ENCODE measurements at regions not wholly inside any gene's neighbourhood (a gene's known extent, or its start where the extent isn't known, plus 50 kb on each side); places are given as distances from the start of the nearest gene placed in this dataset.
"Not testable (repeated sequence)": the region's sequence is repeated elsewhere in the genome, so short reads cannot be mapped to it uniquely, and the experiment has no call there.

DNA sequence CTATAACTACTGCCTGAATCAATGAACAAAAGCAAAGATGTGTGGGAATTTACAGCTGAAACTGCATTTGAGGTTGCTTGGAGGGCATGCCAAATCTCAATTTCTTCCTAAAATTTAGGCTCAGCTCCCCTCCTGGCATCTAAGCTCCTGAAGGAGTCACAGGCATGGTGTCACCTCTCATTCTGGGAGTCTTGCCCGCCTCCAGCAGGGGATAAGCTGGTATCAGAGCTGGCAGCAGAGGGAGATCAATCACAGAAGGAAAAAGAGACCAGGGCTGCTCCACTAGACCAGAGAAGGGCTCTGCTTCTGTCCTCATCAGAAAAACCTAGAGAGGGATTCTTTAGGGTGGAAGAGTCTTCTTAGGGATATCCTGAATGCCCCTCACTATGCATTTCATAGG, 150.4 kb upstream of the SLC6A11 start:
- no peak for DNase-seq (ENCODE audit: low spot score)

DNA sequence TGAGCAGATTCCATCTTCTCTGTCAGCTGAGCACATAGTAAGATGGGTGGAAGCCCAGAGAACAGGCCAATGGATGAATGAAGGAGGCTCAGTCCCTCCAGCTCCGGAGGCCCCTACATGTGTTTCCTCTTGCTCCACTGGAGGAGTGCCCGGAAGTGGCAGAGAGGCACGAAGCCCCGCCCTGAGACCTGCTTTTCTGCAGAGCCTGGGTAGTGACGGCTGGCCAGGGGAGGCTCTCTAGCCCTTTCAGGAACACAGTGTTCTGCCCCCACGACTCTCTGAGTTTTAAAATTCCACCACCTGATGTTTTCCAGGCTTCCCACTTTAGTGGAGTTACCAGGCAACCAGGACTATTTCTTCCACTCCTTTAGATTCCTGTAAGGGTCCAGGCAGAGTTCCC, 149.4 kb upstream of the SLC6A11 start:
- DNase-seq (ENCODE audit: low spot score), result no peak

DNA sequence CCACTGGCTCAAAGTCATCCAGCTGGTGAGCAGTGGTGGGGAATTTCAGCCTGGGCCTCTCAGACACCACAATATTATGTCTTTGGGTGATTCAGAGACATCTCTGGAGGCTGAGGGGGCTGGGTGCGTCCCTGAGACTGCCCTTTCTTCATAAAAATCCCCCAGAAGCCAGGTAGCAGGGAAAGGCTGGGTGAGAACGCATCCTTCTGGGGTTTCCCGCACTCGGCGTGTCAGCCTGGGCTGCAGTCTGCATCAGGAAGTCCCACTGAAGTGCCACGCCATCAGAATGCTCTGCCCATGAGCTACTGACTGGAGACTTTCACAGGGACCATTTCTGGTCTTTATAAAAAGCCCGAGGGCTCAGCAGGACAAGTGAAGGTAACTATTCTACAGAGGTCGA, 148.8 kb upstream of the SLC6A11 start:
- no peak for DNase-seq (ENCODE audit: low spot score)

DNA sequence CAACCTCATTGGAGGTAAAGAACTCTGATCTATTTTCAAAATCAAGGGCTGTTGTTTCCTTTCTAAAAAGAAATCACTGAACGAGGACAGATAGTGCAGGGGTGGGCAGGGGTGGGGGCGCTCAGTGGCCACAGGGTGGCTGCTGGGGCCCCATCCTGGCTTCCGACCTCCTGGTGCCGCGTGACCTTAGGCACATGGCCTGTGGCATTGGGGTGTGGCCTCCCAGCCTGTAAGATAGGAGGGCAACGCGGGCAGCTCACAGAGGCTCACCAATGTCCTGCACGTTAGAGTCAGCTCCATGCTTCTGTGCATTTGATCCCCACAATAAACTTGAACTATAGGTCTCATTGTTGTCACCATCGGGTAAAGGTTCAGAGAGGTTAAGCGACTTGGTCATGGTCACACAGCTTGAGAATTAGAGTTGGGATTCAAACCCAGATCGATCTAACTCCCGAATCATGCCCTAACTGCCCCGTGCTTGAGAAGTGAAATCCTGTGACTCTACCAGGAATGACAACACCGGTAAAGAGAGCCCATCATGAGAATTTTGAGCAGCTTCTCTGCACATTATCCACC, 148.0 kb upstream of the SLC6A11 start:
- DNase-seq (ENCODE audit: low spot score), result no peak

DNA sequence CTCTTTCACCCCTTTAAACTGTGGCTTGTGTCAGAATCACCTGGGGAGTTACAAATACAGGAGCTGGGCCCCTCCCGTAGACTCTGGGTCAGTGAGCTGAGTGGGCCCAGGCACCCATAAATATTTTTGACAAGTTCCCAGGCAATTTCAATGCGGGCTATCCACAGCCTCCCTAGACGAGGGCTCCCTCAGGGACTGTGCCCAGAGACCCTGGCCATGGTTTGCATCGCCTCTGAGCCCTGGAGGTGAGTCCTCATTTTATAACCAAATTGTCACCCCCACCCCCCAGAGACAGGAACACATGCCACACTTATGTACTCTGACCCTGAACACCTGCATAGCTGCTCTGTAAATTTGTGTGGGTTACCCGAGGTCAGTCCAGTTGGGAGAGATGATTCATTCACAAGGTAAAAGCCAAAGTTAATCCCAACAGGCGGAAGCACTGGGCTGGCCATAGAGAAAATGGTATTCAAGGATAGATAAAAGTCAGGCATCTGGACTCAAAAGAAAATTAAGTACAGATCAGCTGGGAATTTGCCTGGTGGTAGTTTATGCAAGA, 146.5 kb upstream of the SLC6A11 start:
- DNase-seq (ENCODE audit: low spot score), result no peak

DNA sequence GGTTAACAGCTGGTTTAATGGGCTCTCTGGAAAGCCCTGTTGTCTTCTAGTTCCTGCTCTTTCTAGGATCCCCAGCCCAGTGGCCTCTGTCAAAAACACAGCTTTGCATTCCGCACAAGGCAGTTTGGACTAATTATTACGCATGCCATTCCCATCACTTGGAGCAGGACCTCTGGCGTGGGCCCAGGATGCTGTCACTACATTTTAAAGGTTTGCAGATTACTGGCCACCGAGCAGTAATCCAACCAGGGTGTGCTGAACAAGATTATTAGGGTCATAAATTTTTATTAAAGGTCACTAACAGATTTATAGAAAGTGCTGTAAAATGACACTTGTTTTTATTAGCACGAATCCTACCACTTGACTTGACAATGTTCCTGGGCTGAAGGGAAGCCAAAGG, 143.6 kb upstream of the SLC6A11 start:
- no peak for DNase-seq (ENCODE audit: low spot score)

DNA sequence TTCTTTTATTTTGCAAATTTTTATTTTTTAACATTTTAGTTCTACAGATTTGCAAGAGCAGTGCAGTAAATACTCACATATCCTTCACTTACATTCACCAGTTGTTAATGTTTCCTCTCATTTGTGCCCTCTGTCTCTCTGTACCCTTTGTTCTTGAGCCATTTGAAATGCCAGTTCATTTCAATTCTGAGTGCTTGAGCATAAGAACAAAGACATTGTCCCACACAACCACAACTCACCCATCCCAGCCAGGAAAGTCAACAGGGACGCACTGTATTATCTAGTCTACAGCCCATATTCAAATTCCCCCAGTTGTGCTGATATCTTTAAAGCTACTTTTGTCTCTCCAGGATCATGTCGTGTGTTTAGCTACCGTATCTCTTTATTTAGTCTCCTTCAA, 141.4 kb upstream of the SLC6A11 start:
- no peak for DNase-seq (ENCODE audit: low spot score)

DNA sequence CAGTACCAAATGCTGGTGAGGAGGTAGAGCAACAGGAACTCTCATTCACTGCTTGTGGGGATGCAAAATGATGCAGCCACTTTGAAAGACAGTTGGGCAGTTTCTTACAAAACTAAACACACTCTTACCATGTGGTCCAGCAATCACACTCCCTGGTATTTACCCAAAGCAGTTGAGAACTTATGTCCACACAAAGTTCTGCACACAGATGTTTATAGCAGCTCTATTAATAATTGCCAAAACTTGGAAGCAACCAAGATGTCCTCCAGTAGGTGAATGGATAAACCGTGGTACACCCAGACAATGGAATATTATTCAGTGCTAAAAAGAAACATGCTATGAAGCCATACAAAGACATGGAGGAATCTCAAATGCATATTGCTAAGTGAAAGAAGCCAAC, 139.1 kb upstream of the SLC6A11 start:
- DNase-seq (ENCODE audit: low spot score), result no peak

DNA sequence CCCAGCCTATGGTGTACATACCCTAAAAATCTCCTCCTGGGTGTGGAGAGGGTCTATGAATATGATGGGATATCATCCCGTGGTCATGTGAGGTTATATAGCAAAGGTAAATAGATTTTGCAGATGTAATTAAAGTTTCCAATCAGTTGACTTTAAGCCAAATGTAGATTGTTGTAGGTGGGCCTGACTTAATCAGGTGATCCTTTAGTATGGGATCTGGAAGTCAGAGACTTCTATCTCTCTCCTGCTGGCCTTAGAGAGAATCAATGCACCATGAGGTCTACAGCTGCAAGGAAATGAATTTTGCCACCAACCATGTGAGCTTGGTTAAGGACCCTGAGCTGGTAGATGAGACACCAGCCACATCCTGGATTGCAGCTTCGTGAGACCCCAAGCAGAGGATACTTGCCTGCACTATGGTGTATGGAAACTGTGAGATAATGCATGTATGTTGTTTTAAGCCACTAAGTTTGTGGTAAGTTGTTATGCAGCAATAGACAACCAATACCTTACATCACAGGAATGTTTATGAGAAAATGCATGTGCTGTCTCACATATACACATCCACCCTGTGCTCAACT, 137.1 kb upstream of the SLC6A11 start:
- DNase-seq (ENCODE audit: low spot score), result no peak

DNA sequence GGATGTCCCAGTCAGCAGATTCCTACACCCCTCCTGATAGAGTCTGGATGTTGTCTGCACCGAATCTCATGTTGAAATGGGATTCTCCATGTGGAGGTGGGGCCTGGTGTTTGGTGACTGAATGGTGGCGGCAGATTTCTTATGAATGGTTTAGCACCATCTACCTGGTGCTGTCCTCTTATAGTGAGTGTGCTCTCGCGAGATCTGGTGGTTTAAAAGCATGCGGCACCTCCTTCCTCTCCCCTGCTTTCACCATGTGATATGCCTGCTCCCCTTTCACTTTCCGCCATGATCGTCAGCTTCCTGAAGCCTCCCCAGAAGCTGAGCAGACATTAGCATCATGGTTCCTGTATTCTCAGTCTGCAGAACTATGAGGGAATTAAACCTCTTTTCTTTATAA, 135.2 kb upstream of the SLC6A11 start:
- no peak for DNase-seq (ENCODE audit: low spot score)

DNA sequence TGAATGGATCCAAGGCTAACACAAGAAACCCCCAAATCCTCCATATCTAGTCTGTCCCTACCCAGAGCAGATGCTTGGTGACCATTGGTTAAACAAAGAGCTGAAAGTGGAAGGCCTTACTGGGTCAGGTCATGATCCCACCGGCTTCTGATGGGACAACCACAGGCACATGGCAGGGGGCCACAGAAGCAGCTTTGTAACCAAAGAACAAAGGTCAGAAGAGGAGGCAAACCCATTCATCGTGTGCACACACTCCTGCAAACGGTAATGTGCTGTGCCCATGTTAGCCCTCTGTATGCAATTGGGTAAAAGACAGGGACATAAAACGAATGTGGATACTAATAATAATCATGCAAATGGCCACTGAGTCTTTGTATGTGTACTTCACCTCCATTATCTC, 133.3 kb upstream of the SLC6A11 start:
- no peak for DNase-seq (ENCODE audit: low spot score)

DNA sequence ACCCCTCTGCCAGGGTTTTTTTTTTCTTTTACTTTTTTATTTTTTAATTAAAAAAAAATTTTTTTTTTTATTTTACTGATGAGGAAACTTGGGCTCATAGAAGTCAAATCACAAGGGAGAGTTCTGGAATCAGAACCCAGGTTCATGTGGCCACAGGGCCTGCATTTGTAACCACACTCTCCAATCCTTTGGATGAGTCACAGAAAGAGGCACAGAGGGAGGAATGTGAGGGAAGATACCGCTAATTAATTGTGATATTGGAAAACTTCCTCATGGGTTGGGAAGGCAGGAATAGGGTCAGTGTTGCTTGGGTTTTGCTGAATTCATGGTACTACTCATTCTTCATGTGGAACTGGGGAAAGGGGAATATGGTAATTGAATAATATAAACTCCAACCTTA, 132.9 kb upstream of the SLC6A11 start:
- no peak for DNase-seq (ENCODE audit: low spot score)

DNA sequence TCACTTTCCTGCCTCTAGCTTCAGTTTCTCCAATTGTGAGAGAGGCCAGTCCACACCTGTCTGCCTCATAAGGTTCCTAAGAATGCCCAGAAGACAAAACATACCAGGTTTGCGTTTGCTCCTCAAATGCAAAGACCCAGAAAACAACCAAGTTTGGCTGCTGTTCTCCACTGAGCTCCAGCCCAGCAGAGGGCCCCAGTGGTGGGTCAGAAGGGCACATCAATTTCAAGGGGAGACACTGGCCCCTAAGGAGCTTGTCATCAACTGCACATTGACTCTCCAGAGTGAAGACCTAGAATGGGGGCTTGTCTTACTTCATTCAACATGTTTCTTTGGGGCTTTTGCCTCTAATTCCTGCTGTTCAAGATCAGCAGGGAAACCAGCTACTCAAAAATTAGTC, 127.9 kb upstream of the SLC6A11 start:
- DNase-seq (ENCODE audit: low spot score), result no peak

DNA sequence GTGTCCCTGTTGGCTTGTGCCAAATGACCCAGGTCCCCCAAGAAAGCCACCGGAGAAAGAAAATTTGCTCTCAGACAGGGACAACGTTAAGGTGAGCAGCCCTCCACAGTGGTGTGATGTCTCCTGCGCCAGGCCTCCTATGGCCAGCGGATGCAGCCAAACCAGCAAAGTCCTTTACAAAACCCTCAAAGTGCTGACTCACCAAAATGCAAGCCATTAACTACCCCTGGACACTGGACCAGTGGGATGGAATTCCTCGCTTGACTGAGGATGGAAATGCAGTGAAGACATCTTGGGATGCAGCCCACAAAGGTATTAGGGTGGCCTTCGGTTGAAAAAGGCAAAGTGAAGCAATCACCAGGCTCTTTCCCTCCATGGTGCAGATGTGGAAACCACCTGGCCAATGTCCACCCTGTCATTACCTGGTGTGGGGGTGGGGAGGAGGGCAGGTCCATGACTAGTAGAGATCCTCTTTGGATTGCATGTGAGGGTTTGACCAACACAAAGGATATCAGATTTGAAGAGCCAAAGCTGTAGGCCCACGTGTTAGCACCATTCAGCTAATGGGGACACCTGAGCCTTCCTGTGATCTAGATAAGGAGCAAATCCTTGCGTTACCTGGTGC, 127.4 kb upstream of the SLC6A11 start:
- no peak for DNase-seq (ENCODE audit: low spot score)

DNA sequence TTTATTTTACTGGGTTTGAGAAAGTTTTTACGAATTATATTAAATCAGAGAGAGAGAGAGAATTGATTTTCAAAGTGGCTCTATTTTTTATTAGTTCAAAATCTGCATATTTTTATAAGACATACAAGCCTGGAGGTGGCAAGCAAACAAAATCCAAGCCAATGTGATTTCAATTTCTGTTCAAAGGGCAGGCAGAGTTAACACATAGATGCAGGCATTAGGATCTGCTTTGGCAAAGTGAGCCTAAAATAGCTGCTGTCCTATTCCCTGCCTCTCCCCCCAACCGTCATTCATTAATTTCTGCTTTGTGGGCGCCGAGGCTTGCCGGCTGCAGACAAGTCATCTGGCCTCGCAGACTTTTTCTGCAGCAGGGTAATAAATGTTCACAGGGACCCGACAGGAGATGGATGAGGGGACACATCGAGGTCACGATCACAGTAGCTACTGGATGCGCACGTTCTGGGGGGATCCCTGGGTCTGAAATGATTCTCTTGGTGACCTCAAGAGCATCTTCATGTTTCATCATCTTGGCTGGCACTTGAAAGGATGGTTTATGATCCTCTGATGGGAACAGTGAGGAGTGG, 123.9 kb upstream of the SLC6A11 start:
- no peak for DNase-seq (ENCODE audit: low spot score)

DNA sequence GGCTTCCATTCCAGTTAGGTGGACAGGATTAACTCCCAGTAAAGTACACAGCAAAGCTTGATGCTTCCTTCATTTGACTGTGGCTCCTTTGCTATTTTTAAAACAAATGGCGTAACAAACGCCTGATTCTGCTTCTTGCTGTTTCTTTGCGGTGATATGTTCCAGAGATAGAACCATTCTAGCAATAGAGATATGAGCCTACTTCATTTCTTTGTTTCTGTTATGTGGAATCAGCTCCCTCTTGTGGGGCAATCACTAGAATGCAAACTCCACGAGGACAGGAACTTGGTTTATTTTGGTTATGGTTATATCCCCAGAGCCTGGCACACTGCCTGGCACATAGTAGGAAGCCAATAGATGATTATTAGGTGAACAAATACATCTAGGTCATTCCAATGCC, 122.6 kb upstream of the SLC6A11 start:
- no peak for DNase-seq (ENCODE audit: low spot score)

DNA sequence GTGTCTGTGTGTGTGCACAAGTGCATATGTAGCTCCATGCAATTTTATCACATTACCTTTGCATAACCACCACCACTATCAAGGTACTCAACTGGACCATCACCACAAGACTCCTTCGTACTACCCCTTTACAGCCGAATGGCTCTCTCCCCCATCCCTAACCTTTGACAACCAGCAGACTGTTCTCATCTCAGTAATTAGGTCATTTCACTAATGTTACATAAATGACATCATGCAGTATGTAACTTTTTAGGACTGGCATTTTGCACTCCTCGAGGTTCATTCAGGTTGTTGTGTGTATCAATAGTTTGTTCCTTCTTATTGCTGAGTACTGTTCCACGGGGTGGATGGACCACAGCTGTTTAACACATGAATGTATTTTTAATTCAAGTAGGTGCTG, 121.8 kb upstream of the SLC6A11 start:
- DNase-seq (ENCODE audit: low spot score), result no peak

DNA sequence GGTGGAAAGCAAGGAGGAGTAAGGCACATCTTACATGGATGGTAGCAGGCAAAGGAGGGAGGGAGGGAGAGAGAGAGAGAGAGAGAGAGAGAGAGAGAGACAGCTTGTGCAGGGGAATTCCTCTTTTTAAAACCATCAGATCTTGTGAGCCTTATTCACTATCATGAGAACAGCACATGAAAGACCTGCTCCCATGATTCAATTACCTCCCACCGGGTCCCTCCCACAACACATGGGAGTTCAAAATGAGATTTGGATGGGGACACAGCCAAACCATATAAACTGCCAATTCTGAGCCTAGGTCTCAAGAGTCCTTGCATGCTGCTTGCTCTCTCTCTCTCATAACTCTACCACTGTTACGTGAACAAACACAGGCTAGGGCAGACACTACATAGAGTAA, 120.8 kb upstream of the SLC6A11 start:
- not testable (repeated sequence) for DNase-seq (ENCODE audit: low spot score)

DNA sequence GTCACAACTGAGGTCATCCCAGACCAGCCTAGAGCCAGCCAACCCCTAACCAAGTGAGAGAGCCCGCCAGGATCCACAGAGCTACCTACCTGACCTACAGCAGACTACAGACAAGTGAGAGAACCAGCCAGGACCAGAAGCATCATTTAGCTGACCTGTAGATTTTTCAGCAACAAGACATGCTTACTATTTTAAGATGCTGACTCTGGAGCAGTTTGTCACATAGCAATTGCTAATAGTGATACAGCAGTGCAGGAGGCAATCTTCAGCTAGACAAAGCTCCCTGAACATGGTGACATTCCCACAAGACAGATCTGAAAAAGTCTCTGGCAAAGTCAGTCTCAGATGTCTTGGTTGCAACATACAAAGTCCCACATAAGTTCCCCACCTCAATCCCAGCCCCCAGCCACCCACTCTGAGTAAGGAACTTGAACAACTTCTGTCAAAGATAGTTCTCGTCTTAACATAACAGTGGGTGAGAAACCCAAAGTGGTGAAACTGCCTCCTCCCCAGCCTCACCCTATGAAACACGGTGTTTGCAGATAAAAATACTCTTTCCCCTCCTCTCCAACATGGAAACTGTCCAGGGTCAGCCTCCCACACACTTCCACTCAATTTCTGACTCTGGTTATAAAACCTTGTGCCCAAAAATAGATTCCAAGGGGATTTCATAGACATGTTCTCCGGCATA, 120.3 kb upstream of the SLC6A11 start:
- no peak for DNase-seq (ENCODE audit: low spot score)

DNA sequence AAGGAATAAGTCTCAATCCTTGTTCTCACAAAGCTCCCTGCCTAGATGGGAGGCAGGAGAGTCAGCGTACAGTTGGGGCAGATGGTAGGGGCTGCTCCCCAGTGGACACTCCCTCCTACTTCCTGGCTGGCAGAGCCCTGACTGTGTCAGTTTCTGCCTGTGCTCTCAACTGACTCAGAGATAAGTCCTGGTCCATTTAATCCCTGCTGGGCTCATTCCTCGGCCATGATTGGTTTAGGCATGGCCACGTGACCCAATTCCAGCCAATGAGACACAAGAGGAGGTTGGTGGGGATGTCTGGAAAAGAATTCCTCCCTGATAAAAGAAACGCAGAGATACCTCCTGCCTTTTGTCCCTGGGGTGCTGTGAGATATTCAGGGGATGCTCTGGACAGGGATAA, 118.1 kb upstream of the SLC6A11 start:
- no peak for DNase-seq (ENCODE audit: low spot score)

DNA sequence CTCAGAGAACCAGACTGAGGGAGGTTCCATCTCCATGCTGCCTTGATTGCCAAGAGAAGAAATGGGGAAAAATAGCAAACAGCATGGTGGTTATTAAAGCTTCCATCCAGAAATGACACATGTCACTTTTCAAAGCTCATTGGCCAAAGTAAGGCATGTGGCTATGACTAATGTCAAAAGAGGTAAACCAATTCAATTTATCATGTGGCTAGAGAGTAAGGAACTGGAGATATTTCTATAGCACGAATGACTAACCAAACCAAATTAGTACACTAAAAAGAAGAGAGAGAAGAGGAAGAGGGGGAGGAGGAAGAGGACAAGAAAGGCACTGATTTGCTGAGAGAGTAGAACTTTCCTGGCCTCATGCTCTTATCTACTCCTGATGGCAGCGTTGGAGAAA, 115.2 kb upstream of the SLC6A11 start:
- no peak for DNase-seq (ENCODE audit: low spot score)

DNA sequence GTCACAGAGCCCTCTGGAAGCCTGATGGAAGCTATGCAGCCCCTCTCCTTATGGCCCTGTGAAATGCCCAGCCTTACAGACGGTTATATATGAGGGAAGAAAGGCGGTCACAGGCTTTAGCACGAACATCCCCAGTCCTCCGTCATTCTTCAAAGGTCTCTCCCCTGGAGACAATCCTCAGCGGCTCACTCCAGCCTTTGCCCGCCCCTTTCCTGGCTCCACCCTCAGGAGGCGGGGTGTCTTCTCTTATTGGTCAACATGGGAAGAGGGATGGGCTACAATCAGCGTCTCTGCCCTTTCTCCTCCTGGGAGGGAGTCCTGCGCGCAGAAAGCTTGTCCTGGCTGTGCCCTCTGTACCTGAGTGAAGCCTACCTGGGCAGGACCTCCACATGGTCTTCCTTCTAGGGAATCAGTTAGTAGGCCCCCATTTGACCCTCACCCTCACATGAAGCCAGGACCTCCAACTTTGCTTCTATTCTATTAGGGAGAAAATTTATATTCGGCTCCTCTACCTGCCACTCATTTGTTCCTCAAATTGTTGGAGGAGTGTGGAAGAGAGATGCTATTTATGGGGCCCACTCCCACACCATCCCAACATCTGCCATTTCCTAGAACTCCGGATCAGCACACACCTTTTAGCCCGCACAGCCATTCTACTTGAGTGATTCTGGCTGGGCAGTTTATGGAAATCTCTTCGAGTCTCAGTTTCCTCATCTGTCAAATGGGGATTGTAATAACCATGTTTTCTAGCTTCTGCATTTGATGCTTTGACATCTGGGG, 112.9 kb upstream of the SLC6A11 start:
- DNase-seq (ENCODE audit: low spot score), result no peak
